Kidney (tissue), 13 donors: ENCODE measurements at regions not wholly inside any gene's neighbourhood (a gene's known extent, or its start where the extent isn't known, plus 50 kb on each side); places are given as distances from the start of the nearest gene placed in this dataset.

Experiments
- DNase-seq, 5 donors: peaks; one replicate each; pipeline ENCODE4 v3.0.0-alpha.2; 2013 to 2020
- FAIRE-seq: peaks from 2 replicates; lab custom pipeline; 2012; peaks lifted over from hg19 to GRCh38; lab: Jason Lieb, UNC
- H3K27ac ChIP-seq, 2 donors: one replicate each; pipeline ENCODE4 v1.7.0; 2013; ENCODE audit warnings: low read depth in 2 of 2, low read length in 2 of 2, inconsistent platforms in 1 of 2
- H3K27me3 ChIP-seq: one replicate; pipeline ENCODE4 v1.7.1; 2013; ENCODE audit warnings: low read length, inconsistent platforms; ENCODE audit not compliant: control insufficient read depth, insufficient read depth
- H3K36me3 ChIP-seq, 3 donors: one replicate each; pipeline versions ENCODE4 v1.7.0 to v1.7.1; 2013; ENCODE audit warnings: low read length in 3 of 3, control low read depth in 1 of 3, inconsistent platforms in 1 of 3; ENCODE audit not compliant: insufficient read depth in 3 of 3, control insufficient read depth in 2 of 3
- H3K4me1 ChIP-seq, 3 donors: one replicate each; pipeline versions ENCODE4 v1.7.0 to v1.7.1; 2013; ENCODE audit warnings: low read length in 3 of 3, inconsistent platforms in 1 of 3, low read depth in 1 of 3; ENCODE audit not compliant: control insufficient read depth in 2 of 3, insufficient read depth in 2 of 3
- H3K4me3 ChIP-seq, 3 donors: one replicate each; pipeline versions ENCODE4 v1.7.0 to v1.8.1; 2013; ENCODE audit warnings: low read length in 3 of 3, control low read depth in 1 of 3, inconsistent platforms in 1 of 3
- H3K9ac ChIP-seq, 3 donors: one replicate each; pipeline versions ENCODE4 v1.7.0 to v1.7.1; 2013; ENCODE audit warnings: low read length in 3 of 3, control low read depth in 1 of 3, inconsistent platforms in 1 of 3
- H3K9me3 ChIP-seq, 3 donors: one replicate each; pipeline versions ENCODE4 v1.7.0 to v1.7.1; 2013; ENCODE audit warnings: low read length in 3 of 3, control low read depth in 1 of 3, inconsistent platforms in 1 of 3; ENCODE audit not compliant: control insufficient read depth in 2 of 3, insufficient read depth in 1 of 3
- CTCF ChIP-seq: IDR thresholded peaks from 3 replicates; pipeline ENCODE4 v1.5.1; 2012; ENCODE audit warnings: mild to moderate bottlenecking, moderate library complexity, borderline replicate concordance; ENCODE audit not compliant: insufficient read depth; ENCODE audit errors: extremely low read depth
- intact Hi-C: fragments of 100-400 bp; cut with DNase I; formaldehyde crosslinking; loops from one replicate; pipeline ENCODE4 v1.11.1; 2022
- donor health status: control.
- donor health status: control.
- donor health status: control.
- donor health status: control.
- donor health status: control.
- donor health status: DM: yes; HTN: yes; CAD: no.
- donor health status: Normal renal cell carcinoma (clear cell type).

GRCh38 chr3:176401211-176401610 lies 796.1 kb downstream of the TBL1XR1 start:
- Histone ChIP-seq H3K4me1 (no peaks in the 10 kb centered on the region), H3K9ac (no peak overlapping the region), H3K9me3 (no peaks in the 10 kb centered on the region), H3K36me3 (no peaks in the 10 kb centered on the region), H3K4me3 (no peak overlapping the region), H3K27ac (no peak overlapping the region), H3K27me3 (no peaks in the 10 kb centered on the region)
- TF ChIP-seq CTCF: no peak
- DNase-seq: no peak
- intact Hi-C loops: no loop called here
- no peak for FAIRE-seq

GRCh38 chr3:176399193-176399592 lies 798.1 kb downstream of the TBL1XR1 start:
- FAIRE-seq: no peak

GRCh38 chr3:176395240-176395639 lies 802.0 kb downstream of the TBL1XR1 start:
- Histone ChIP-seq H3K36me3 (no peaks in the 10 kb centered on the region), H3K27me3 (no peaks in the 10 kb centered on the region), H3K4me1 (no peaks in the 10 kb centered on the region), H3K9me3 (no peaks in the 10 kb centered on the region), H3K27ac (no peak overlapping the region), H3K4me3 (no peak overlapping the region), H3K9ac (no peak overlapping the region)
- DNase-seq (no peak), FAIRE-seq (no peak)
- TF ChIP-seq CTCF: no peak
- intact Hi-C loops: no loop called here

More at GRCh38 chr3:176399193-176399592, 798.1 kb downstream of the TBL1XR1 start:
- no peak for DNase-seq
- Histone ChIP-seq H3K9ac (no peak overlapping the region), H3K27ac (no peak overlapping the region), H3K4me3 (no peak overlapping the region), H3K9me3 (no peaks in the 10 kb centered on the region), H3K36me3 (no peaks in the 10 kb centered on the region), H3K27me3 (no peaks in the 10 kb centered on the region), H3K4me1 (no peaks in the 10 kb centered on the region)
- intact Hi-C loops: no loop called here
- TF ChIP-seq CTCF: no peak

- Histone ChIP-seq H3K4me1 (no peaks in the 10 kb centered on the region), H3K36me3 (no peaks in the 10 kb centered on the region), H3K4me3 (no peak overlapping the region), H3K27ac (no peak overlapping the region), H3K27me3 (no peaks in the 10 kb centered on the region), H3K9me3 (no peaks in the 10 kb centered on the region), H3K9ac (no peak overlapping the region)
- intact Hi-C loops: no loop called here
- DNase-seq (no peak), FAIRE-seq (no peak)
- TF ChIP-seq CTCF: no peak
These were observed 818.5 kb downstream of the TBL1XR1 start for GRCh38 chr3:176378789-176379188.
